ENCODE measurements at regions not wholly inside any gene's neighbourhood (a gene's known extent, or its start where the extent isn't known, plus 50 kb on each side); places are given as distances from the start of the nearest gene placed in this dataset.
A peak's percentile ranks its signal among the peaks of the same experiment; 100 is the strongest.

- POLR2A ChIA-PET = no interaction called here
- Histone ChIP-seq H3K9me3 (ENCODE audit: control insufficient read depth, insufficient read depth, low read length) (no peaks in the 10 kb centered on the region), H3K27ac (ENCODE audit: low read depth, low read length) (no peak overlapping the region), H3K4me3 (ENCODE audit: low read depth, low read length) (no peak overlapping the region), H3K27me3 (ENCODE audit: control insufficient read depth, insufficient read depth, low read length) (no peaks in the 10 kb centered on the region)
- DNase-seq (ENCODE audit: low read depth, low spot score) = no peak
- CTCF ChIA-PET = no interaction called here
- no peak for TF ChIP-seq CTCF (IDR thresholded peaks at IDR 0.05; ENCODE audit: low read depth, low read length)
Measured at GRCh38 chr21:27761623-27762022, 794.7 kb upstream of the ADAMTS5 start.

GRCh38 chr21:27759820-27760219 lies 792.9 kb upstream of the ADAMTS5 start:
- no peak for DNase-seq (ENCODE audit: low read depth, low spot score)
- ChIA-PET POLR2A (no interaction called here), CTCF (no interaction called here)
- Histone ChIP-seq H3K27ac (ENCODE audit: low read depth, low read length) (no peak overlapping the region), H3K27me3 (ENCODE audit: control insufficient read depth, insufficient read depth, low read length) (no peaks in the 10 kb centered on the region), H3K9me3 (ENCODE audit: control insufficient read depth, insufficient read depth, low read length) (no peaks in the 10 kb centered on the region), H3K4me3 (ENCODE audit: low read depth, low read length) (no peak overlapping the region)
- 0 out of 2 replicates have a peak, but pooled peaks have one; percentile 5 for TF ChIP-seq CTCF (IDR thresholded peaks at IDR 0.05; ENCODE audit: low read depth, low read length)

GRCh38 chr21:27759091-27759659 lies 792.3 kb upstream of the ADAMTS5 start:
- DNase-seq (ENCODE audit: low read depth, low spot score) = no peak
- Histone ChIP-seq H3K27me3 (ENCODE audit: control insufficient read depth, insufficient read depth, low read length) (no peaks in the 10 kb centered on the region), H3K9me3 (ENCODE audit: control insufficient read depth, insufficient read depth, low read length) (no peaks in the 10 kb centered on the region), H3K4me3 (ENCODE audit: low read depth, low read length) (no peak overlapping the region), H3K27ac (ENCODE audit: low read depth, low read length) (no peak overlapping the region)
- CTCF ChIA-PET = no interaction called here
- TF ChIP-seq CTCF (IDR thresholded peaks at IDR 0.05; ENCODE audit: low read depth, low read length) = peak; percentile 23; the same call in 1 of the 2 replicates
- POLR2A ChIA-PET = no interaction called here

- CTCF ChIA-PET = no interaction called here
- Histone ChIP-seq H3K27ac (ENCODE audit: low read depth, low read length) (no peak overlapping the region), H3K4me3 (ENCODE audit: low read depth, low read length) (no peak overlapping the region), H3K27me3 (ENCODE audit: control insufficient read depth, insufficient read depth, low read length) (no peaks in the 10 kb centered on the region), H3K9me3 (ENCODE audit: control insufficient read depth, insufficient read depth, low read length) (no peaks in the 10 kb centered on the region)
- POLR2A ChIA-PET = no interaction called here
- DNase-seq (ENCODE audit: low read depth, low spot score) = no peak
- TF ChIP-seq CTCF (IDR thresholded peaks at IDR 0.05; ENCODE audit: low read depth, low read length) = no peak
Measured at GRCh38 chr21:27756191-27756590, 789.3 kb upstream of the ADAMTS5 start.

- Histone ChIP-seq H3K27ac (ENCODE audit: low read depth, low read length) (no peak overlapping the region), H3K27me3 (ENCODE audit: control insufficient read depth, insufficient read depth, low read length) (no peaks in the 10 kb centered on the region), H3K4me3 (ENCODE audit: low read depth, low read length) (no peak overlapping the region), H3K9me3 (ENCODE audit: control insufficient read depth, insufficient read depth, low read length) (no peaks in the 10 kb centered on the region)
- ChIA-PET POLR2A (no interaction called here), CTCF (no interaction called here)
- no peak for TF ChIP-seq CTCF (IDR thresholded peaks at IDR 0.05; ENCODE audit: low read depth, low read length)
- DNase-seq (ENCODE audit: low read depth, low spot score) = no peak
Measured at GRCh38 chr21:27743971-27744564, 777.2 kb upstream of the ADAMTS5 start.
